BJ (cell line): ENCODE measurements at regions not wholly inside any gene's neighbourhood (a gene's known extent, or its start where the extent isn't known, plus 50 kb on each side); places are given as distances from the start of the nearest gene placed in this dataset.

ENCODE experiments used
- CTCF ChIA-PET: fragments of 350-600 bp; formaldehyde crosslinking; extraction: SDS; loops from one replicate; lab custom pipeline; 2021; ENCODE audit warnings: antibody characterized with exemption, inconsistent platforms; lab: Yijun Ruan, JAX
- POLR2A ChIA-PET: fragments of 300-600 bp; sonication (Branson Sonifier 250); formaldehyde crosslinking; extraction: SDS; loops from one replicate; lab custom pipeline; 2021; ENCODE audit warnings: antibody characterized with exemption; lab: Charles Lee
- DNase-seq: peaks from one replicate; pipeline ENCODE4 v3.0.0-alpha.2; 2011; ENCODE audit warnings: low read depth
- H3K27me3 ChIP-seq: 2 replicates; pipeline ENCODE4 v1.6.0; 2011; ENCODE audit warnings: low read length; ENCODE audit not compliant: control insufficient read depth, insufficient read depth
- H3K36me3 ChIP-seq: 2 replicates; pipeline ENCODE4 v1.5.1; 2011; ENCODE audit warnings: low read length; ENCODE audit not compliant: control insufficient read depth, insufficient read depth
- H3K4me3 ChIP-seq: 2 replicates; pipeline ENCODE4 v1.5.1; 2011; ENCODE audit warnings: low read depth, mild to moderate bottlenecking, control low read depth, low read length
- TF ChIP-seq, protein P1 (sequence below): IDR thresholded peaks from 2 replicates; pipeline ENCODE4 v1.5.1; 2011; ENCODE audit warnings: low read depth, mild to moderate bottlenecking, control low read depth, inconsistent platforms, low read length, moderate library complexity; ENCODE audit not compliant: insufficient read depth

DNA sequence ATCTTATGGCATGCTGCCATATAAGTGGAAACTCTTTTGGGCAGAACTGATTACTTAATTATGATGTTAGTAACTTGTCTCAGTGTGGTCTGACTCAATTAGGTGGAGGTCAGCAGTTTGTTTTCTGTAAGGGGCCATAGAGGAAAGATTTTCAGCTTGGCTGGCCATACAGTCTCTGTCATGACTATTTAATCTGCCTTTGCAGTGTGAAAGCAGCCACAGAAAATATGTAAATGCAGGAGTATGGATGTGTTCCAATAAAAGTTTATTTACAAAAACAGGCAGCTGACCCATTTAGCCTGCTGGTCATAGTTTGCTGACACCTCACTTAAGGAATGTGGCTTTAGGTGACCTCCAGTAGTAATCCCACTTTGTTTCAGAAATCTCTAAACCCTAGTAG is 700.7 kb downstream of the EPM2A start:
- Histone ChIP-seq H3K27me3 (no peaks in the 10 kb centered on the region), H3K4me3 (no peak overlapping the region), H3K36me3 (no peaks in the 10 kb centered on the region)
- DNase-seq, result no peak
- TF ChIP-seq, protein P1, sequence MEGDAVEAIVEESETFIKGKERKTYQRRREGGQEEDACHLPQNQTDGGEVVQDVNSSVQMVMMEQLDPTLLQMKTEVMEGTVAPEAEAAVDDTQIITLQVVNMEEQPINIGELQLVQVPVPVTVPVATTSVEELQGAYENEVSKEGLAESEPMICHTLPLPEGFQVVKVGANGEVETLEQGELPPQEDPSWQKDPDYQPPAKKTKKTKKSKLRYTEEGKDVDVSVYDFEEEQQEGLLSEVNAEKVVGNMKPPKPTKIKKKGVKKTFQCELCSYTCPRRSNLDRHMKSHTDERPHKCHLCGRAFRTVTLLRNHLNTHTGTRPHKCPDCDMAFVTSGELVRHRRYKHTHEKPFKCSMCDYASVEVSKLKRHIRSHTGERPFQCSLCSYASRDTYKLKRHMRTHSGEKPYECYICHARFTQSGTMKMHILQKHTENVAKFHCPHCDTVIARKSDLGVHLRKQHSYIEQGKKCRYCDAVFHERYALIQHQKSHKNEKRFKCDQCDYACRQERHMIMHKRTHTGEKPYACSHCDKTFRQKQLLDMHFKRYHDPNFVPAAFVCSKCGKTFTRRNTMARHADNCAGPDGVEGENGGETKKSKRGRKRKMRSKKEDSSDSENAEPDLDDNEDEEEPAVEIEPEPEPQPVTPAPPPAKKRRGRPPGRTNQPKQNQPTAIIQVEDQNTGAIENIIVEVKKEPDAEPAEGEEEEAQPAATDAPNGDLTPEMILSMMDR, result no peak
- CTCF ChIA-PET, result no interaction called here
- POLR2A ChIA-PET, result no interaction called here

DNA sequence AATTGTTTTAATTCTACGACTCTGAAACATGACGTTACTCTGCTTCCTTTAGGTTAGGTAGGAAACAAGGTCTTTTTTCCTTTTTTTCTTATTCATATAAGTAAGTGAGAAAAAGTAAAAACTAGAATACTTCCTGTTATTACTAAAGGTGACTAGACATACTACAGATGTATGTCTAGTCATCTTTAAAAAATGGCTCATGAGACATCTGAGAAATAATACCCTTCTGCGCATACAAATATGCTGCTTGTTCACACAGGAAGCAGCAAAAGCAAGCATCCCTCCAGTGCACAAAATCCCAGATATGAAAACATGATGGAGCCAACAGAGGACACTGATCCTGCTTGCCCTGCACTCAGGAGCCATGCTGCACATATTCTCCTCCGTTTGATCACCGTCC is 699.1 kb downstream of the EPM2A start:
- H3K36me3 ChIP-seq, result no peaks in the 10 kb centered on the region
- ChIA-PET POLR2A (no interaction called here), CTCF (interaction anchor here (1.5 kb wide), 1 partner anchor 451 kb away, joined by 6 read pairs; no protein-coding TSS in a partner anchor)
- no peak overlapping the region for H3K4me3 ChIP-seq
- no peak for DNase-seq
- no peaks in the 10 kb centered on the region for H3K27me3 ChIP-seq
- TF ChIP-seq, protein P1, result no peak

DNA sequence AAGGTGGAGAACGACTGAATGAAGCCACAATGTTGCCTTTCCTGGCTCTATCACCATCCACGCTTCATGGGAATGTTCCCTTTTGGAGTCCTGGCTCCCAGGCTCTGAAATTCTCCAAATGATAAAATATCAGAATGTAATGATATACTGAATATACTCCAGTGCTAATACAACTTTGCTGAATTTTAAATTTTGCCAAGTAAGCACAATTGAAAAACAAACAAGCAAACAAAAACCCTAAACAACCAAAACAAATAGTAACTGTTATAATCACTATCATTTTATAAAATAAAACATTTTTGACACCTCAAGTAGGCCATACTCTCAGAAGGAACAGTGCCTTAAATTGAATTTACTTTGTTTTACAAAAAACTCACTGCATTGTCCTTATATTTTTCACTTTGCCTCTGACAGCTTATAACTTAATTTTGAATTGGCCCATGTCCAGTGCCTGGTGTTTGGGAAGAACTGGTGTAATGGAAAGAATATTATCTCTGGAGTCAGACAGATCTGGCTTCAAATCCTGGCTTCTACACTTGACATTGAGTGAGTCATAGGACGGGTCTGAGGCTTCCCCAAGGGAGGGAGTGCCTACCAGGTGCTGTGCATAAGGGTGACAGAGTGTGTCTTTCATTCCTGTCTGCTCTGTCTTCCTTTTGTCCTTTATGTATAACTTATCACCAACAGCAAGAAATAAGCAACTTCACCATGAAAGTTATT is 698.3 kb downstream of the EPM2A start:
- TF ChIP-seq, protein P1, result no peak
- CTCF ChIA-PET, result no interaction called here
- no peak for DNase-seq

DNA sequence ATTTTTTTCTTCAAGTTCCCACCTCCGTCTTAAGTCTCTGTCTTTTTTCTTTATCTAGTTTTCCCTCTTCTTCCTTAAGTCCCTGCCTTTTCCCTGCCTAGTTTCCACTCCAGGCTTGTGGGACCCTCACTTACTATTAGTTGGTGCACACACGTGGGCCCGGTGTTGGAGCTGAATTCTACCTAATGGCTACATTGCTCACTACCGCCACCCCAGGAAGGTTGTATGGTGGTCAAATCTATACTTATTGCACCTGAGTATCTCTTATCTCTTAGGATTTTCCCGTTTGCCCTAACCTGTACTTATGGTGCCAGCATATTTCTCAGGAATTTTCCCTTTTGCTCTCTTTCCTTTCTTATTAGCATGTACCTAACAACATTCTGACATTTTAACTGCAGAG is 692.8 kb downstream of the EPM2A start:
- Histone ChIP-seq H3K36me3 (no peaks in the 10 kb centered on the region), H3K27me3 (no peaks in the 10 kb centered on the region), H3K4me3 (no peak overlapping the region)
- POLR2A ChIA-PET, result no interaction called here
- DNase-seq, result no peak
- TF ChIP-seq, protein P1, result no peak
- CTCF ChIA-PET, result interaction anchor here (0.7 to 2.9 kb wide), 3 partner anchors 13 to 514 kb away, joined by 3 to 12 read pairs (median 4); no protein-coding TSS in a partner anchor

More for the DNA sequence above, 698.3 kb downstream of the EPM2A start:
- POLR2A ChIA-PET, result no interaction called here
- Histone ChIP-seq H3K27me3 (no peaks in the 10 kb centered on the region), H3K4me3 (no peak overlapping the region), H3K36me3 (no peaks in the 10 kb centered on the region)

DNA sequence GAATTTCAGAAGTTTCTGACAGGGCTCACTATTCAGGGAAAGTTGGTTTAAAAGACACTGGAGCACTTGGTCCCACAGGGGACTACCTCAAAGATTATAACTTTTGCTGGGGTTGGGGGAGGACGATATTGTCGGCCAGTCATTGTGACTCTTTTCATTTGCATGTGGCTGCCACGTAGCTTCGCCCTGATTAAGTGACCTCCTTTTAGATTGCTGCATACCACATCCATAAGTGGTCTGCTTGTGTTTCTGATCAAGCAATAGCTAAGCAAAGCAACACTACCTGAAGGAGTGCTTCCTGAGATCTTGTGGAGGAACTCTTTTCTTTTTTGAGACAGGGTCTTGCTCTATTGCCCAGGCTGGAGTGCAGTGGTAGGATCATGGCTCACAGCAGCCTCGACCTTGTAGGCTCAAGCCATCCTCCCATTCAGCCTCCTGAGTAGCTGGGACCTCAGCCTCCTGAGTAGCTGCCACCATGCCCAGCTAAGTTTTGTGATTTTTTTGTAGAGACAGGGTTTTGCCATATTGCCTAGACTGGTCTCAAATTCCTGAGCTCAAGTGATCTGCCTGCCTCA is 691.3 kb downstream of the EPM2A start:
- TF ChIP-seq, protein P1, result no peak
- Histone ChIP-seq H3K36me3 (no peaks in the 10 kb centered on the region), H3K27me3 (no peaks in the 10 kb centered on the region), H3K4me3 (no peak overlapping the region)
- POLR2A ChIA-PET, result no interaction called here
- CTCF ChIA-PET, result interaction anchor here (1.1 to 2.9 kb wide), 5 partner anchors 8 to 84 kb away, joined by 3 to 12 read pairs (median 4); no protein-coding TSS in a partner anchor
- DNase-seq, result no peak
